H9 (cell line): ENCODE measurements at regions not wholly inside any gene's neighbourhood (a gene's known extent, or its start where the extent isn't known, plus 50 kb on each side); places are given as distances from the start of the nearest gene placed in this dataset.
A peak's percentile ranks its signal among the peaks of the same experiment; 100 is the strongest.

Source experiments
- DNase-seq: peaks from one replicate; pipeline ENCODE4 v3.0.0-alpha.2; 2017
- H2AFZ ChIP-seq: one replicate; pipeline ENCODE4 v1.6.1; 2013; ENCODE audit warnings: mild to moderate bottlenecking, low read length, control low read depth, moderate library complexity
- H2AK5ac ChIP-seq: 2 replicates; pipeline ENCODE4 v1.6.1; 2013; ENCODE audit warnings: low read length, control low read depth, mixed read lengths; ENCODE audit not compliant: insufficient read length
- H2BK120ac ChIP-seq: one replicate; pipeline ENCODE4 v1.6.1; 2013; ENCODE audit warnings: low read depth, mild to moderate bottlenecking, low read length, control low read depth, inconsistent platforms; ENCODE audit not compliant: poor library complexity, severe bottlenecking
- H2BK12ac ChIP-seq: 2 replicates; pipeline ENCODE4 v1.6.1; 2013; ENCODE audit warnings: low read length, control low read depth, mixed read lengths, low read depth; ENCODE audit not compliant: insufficient read length
- H2BK15ac ChIP-seq: 2 replicates; pipeline ENCODE4 v1.6.1; 2013; ENCODE audit warnings: low read depth, low read length, control low read depth
- H2BK20ac ChIP-seq: one replicate; pipeline ENCODE4 v1.6.1; 2013; ENCODE audit warnings: low read depth, mild to moderate bottlenecking, low read length, control low read depth, inconsistent platforms; ENCODE audit not compliant: poor library complexity, severe bottlenecking
- H2BK5ac ChIP-seq: 2 replicates; pipeline ENCODE4 v1.6.1; 2013; ENCODE audit warnings: low read length, control low read depth, mixed read lengths; ENCODE audit not compliant: insufficient read length
- H3K14ac ChIP-seq: 2 replicates; pipeline ENCODE4 v1.6.1; 2013; ENCODE audit warnings: low read length, control low read depth; ENCODE audit not compliant: insufficient read depth
- H3K18ac ChIP-seq: 2 replicates; pipeline ENCODE4 v1.6.1; 2013; ENCODE audit warnings: low read depth, mild to moderate bottlenecking, mixed read lengths, low read length, control low read depth; ENCODE audit not compliant: insufficient read length
- H3K23ac ChIP-seq: 2 replicates; pipeline ENCODE4 v1.6.1; 2013; ENCODE audit warnings: low read length, control low read depth, mixed read lengths, low read depth; ENCODE audit not compliant: insufficient read length
- H3K23me2 ChIP-seq: 2 replicates; pipeline ENCODE4 v1.6.1; 2013; ENCODE audit warnings: low read depth, mild to moderate bottlenecking, mixed read lengths, low read length, control low read depth; ENCODE audit not compliant: insufficient read length, poor library complexity, severe bottlenecking
- H3K27ac ChIP-seq: 2 replicates; pipeline ENCODE4 v1.5.1; 2013; ENCODE audit warnings: low read length, control low read depth, mixed read lengths, low read depth; ENCODE audit not compliant: insufficient read length
- H3K27me3 ChIP-seq: 2 replicates; pipeline ENCODE4 v1.6.1; 2013; ENCODE audit warnings: low read length, control low read depth, inconsistent platforms; ENCODE audit not compliant: insufficient read depth
- H3K4ac ChIP-seq: 2 replicates; pipeline ENCODE4 v1.6.1; 2013; ENCODE audit warnings: low read depth, mild to moderate bottlenecking, control low read depth, inconsistent platforms, low read length, moderate library complexity
- H3K4me1 ChIP-seq: 2 replicates; pipeline ENCODE4 v1.6.1; 2013; ENCODE audit warnings: low read length, control low read depth, inconsistent platforms; ENCODE audit not compliant: insufficient read depth
- H3K4me2 ChIP-seq: 2 replicates; pipeline ENCODE4 v1.6.1; 2013; ENCODE audit warnings: low read length, control low read depth, mixed read lengths; ENCODE audit not compliant: insufficient read length, insufficient read depth
- H3K56ac ChIP-seq: 2 replicates; pipeline ENCODE4 v1.6.1; 2013; ENCODE audit warnings: low read depth, mild to moderate bottlenecking, mixed read lengths, low read length, control low read depth; ENCODE audit not compliant: insufficient read length
- H3K79me1 ChIP-seq: 2 replicates; pipeline ENCODE4 v1.6.1; 2013; ENCODE audit warnings: low read depth, mild to moderate bottlenecking, moderate library complexity, low read length, control low read depth, inconsistent platforms; ENCODE audit not compliant: insufficient read depth, poor library complexity, severe bottlenecking
- H3K79me2 ChIP-seq: 2 replicates; pipeline ENCODE4 v1.6.1; 2013; ENCODE audit warnings: low read length, control low read depth, inconsistent platforms; ENCODE audit not compliant: insufficient read depth
- H3K9ac ChIP-seq: 2 replicates; pipeline ENCODE4 v1.6.1; 2013; ENCODE audit warnings: low read length, control low read depth, mixed read lengths; ENCODE audit not compliant: insufficient read length; ENCODE audit errors: extremely low read depth
- H3K9me3 ChIP-seq: one replicate; pipeline ENCODE4 v1.6.1; 2013; ENCODE audit warnings: low read depth, low read length, inconsistent platforms; ENCODE audit not compliant: control insufficient read depth
- H3T11ph ChIP-seq: one replicate; pipeline ENCODE4 v1.6.1; 2013; ENCODE audit warnings: mild to moderate bottlenecking, low read length, control low read depth, inconsistent platforms
- H4K20me1 ChIP-seq: one replicate; pipeline ENCODE4 v1.6.1; 2013; ENCODE audit not compliant: control insufficient read depth, insufficient read length, insufficient read depth
- H4K5ac ChIP-seq: 2 replicates; pipeline ENCODE4 v1.6.1; 2013; ENCODE audit warnings: low read depth, mild to moderate bottlenecking, mixed read lengths, low read length, control low read depth; ENCODE audit not compliant: insufficient read length
- H4K8ac ChIP-seq: replicated peaks from 2 replicates; pipeline ENCODE4 v1.6.1; 2013; ENCODE audit warnings: low read length, control low read depth, mixed read lengths, low read depth; ENCODE audit not compliant: insufficient read length
- H4K91ac ChIP-seq: 2 replicates; pipeline ENCODE4 v1.6.1; 2013; ENCODE audit warnings: low read depth, mild to moderate bottlenecking, moderate library complexity, mixed read lengths, low read length, control low read depth; ENCODE audit not compliant: insufficient read length
- H3K27ac Mint-ChIP-seq, 3 experiments: 2 replicates in 2 of 3; 3 replicates in 1 of 3; pipeline ENCODE4 v1.8.0; 2020 to 2021; ENCODE audit warnings: mixed read lengths in 3 of 3, mild to moderate bottlenecking in 1 of 3, moderate library complexity in 1 of 3
- H3K27me3 Mint-ChIP-seq: 2 replicates; pipeline ENCODE4 v1.8.0; 2021; ENCODE audit warnings: low read depth, mild to moderate bottlenecking, moderate library complexity, mixed read lengths
- H3K36me3 Mint-ChIP-seq, 3 experiments: 2 replicates in 2 of 3; 3 replicates in 1 of 3; pipeline ENCODE4 v1.8.0; 2020 to 2021; ENCODE audit warnings: low read depth in 3 of 3, mixed read lengths in 3 of 3; ENCODE audit not compliant: insufficient read depth in 1 of 3
- H3K4me1 Mint-ChIP-seq, 2 experiments: 2 replicates each; pipeline ENCODE4 v1.8.0; 2020; ENCODE audit warnings: mixed read lengths in 2 of 2
- H3K4me3 Mint-ChIP-seq, 2 experiments: 2 replicates in 1 of 2; 3 replicates in 1 of 2; pipeline ENCODE4 v1.8.0; 2020 to 2021; ENCODE audit warnings: mild to moderate bottlenecking in 2 of 2, mixed read lengths in 2 of 2, moderate library complexity in 1 of 2
- H3K9me3 Mint-ChIP-seq, 2 experiments: 2 replicates in 1 of 2; 3 replicates in 1 of 2; pipeline ENCODE4 v1.8.0; 2020; ENCODE audit warnings: mild to moderate bottlenecking in 2 of 2, mixed read lengths in 2 of 2, moderate library complexity in 1 of 2
- WGBS: extraction: QIAGEN DNeasy Blood & Tissue Kit; methylation state at CpG from one replicate; pipeline ENCODE4 v1.1.7; 2013; ENCODE audit warnings: missing lambda C conversion rate, low lambda C conversion rate, mixed read lengths; ENCODE audit not compliant: insufficient read length; ENCODE audit errors: extremely low coverage; 5-methylcytosine and 5-hydroxymethylcytosine counted together
- TF ChIP-seq, protein P1 (sequence below): fragments of 200-600 bp; sonication (generic); conservative IDR thresholded peaks from 3 replicates; pipeline ENCODE4 v1.8.0; 2021; ENCODE audit warnings: antibody characterized with exemption, mild to moderate bottlenecking

DNA sequence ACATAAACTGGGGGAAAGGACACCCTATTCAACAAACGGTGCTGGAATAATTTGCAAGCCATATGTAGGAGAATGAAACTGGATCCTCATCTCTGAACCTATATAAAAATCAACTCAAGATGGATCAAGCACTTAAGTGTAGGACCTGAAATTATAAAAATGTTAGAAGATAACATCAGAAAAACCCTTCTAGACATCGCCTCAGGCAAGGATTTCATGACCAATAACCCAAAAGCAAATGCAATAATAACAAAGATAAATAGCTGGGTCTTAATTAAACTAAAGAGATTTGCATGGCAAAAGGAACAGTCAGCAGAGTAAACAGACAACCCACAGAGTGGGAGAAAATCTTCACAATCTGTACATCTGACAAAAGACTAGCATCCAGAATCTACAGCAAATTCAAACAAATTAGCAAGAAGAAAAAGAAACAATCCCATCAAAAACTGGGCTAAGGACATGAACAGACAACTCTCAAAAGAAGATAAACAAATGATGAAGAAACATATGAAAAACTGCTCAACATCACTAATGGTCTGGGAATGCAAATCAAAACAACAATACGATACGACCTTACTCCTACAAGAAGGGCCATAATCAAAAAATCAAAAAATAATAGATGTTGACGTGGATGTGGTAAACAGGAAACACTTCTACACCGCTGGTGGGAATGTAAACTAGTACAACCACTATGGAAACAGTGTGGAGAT lies 408.7 kb downstream of the CNTN6 start:
- Histone ChIP-seq H3K14ac (no peak overlapping the region), H2BK15ac (no peak overlapping the region), H4K20me1 (no peaks in the 10 kb centered on the region), H4K91ac (no peak overlapping the region), H3K56ac (no peak overlapping the region), H3K79me2 (no peaks in the 10 kb centered on the region), H2AK5ac (no peak overlapping the region), H2BK20ac (no peak overlapping the region), H3K9ac (no peak overlapping the region), H3K79me1 (no peaks in the 10 kb centered on the region), H4K8ac (no peak overlapping the region), H2BK12ac (no peak overlapping the region), H3T11ph (no peak overlapping the region), H3K4me1 (no peaks in the 10 kb centered on the region; the same call in 1 of the 2 replicates), H3K23me2 (no peaks in the 10 kb centered on the region), H2AFZ (no peak overlapping the region), H3K4me2 (no peak overlapping the region), H3K23ac (no peak overlapping the region), H3K27me3 (no peaks in the 10 kb centered on the region), H2BK5ac (no peak overlapping the region), H4K5ac (no peak overlapping the region), H3K9me3 (no peaks in the 10 kb centered on the region), H3K4ac (no peak overlapping the region), H2BK120ac (no peak overlapping the region), H3K18ac (no peak overlapping the region), H3K27ac (no peak overlapping the region)
- TF ChIP-seq, protein P1, sequence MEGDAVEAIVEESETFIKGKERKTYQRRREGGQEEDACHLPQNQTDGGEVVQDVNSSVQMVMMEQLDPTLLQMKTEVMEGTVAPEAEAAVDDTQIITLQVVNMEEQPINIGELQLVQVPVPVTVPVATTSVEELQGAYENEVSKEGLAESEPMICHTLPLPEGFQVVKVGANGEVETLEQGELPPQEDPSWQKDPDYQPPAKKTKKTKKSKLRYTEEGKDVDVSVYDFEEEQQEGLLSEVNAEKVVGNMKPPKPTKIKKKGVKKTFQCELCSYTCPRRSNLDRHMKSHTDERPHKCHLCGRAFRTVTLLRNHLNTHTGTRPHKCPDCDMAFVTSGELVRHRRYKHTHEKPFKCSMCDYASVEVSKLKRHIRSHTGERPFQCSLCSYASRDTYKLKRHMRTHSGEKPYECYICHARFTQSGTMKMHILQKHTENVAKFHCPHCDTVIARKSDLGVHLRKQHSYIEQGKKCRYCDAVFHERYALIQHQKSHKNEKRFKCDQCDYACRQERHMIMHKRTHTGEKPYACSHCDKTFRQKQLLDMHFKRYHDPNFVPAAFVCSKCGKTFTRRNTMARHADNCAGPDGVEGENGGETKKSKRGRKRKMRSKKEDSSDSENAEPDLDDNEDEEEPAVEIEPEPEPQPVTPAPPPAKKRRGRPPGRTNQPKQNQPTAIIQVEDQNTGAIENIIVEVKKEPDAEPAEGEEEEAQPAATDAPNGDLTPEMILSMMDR: no peak
- DNase-seq: no peak
- no CpG with 5 or more reads among the region's 6 CpGs for WGBS
- Mint-ChIP-seq H3K27me3 (no peaks in the 10 kb centered on the region), H3K4me1 (peaks cover 44 to 55% of the 10 kb centered on the region in 2 experiments), H3K36me3 (no peaks in the 10 kb centered on the region), H3K4me3 (peak overlapping the region in 1 of 2 experiments; percentile 22; a peak in 1 of 5 replicates), H3K27ac (peak overlapping the region in 2 of 3 experiments; percentile 11 to 78; a peak in 4 of 7 replicates), H3K9me3 (no peaks in the 10 kb centered on the region)
